HFFc6 (cell line): ENCODE measurements at regions not wholly inside any gene's neighbourhood (a gene's known extent, or its start where the extent isn't known, plus 50 kb on each side); places are given as distances from the start of the nearest gene placed in this dataset.
A peak's percentile ranks its signal among the peaks of the same experiment; 100 is the strongest.

Source experiments
- DNase-seq: peaks from one replicate; pipeline ENCODE4 v3.0.0-alpha.2; 2018
- H3K27ac Mint-ChIP-seq: 2 replicates; pipeline ENCODE4 v1.8.0; 2020; ENCODE audit warnings: mild to moderate bottlenecking, mixed read lengths
- H3K27me3 Mint-ChIP-seq: 2 replicates; pipeline ENCODE4 v1.8.0; 2021; ENCODE audit warnings: mild to moderate bottlenecking, moderate library complexity, mixed read lengths; ENCODE audit not compliant: insufficient read depth
- H3K36me3 Mint-ChIP-seq: 2 replicates; pipeline ENCODE4 v1.8.0; 2021; ENCODE audit warnings: low read depth, mixed read lengths
- H3K4me1 Mint-ChIP-seq: 2 replicates; pipeline ENCODE4 v1.8.0; 2020; ENCODE audit warnings: low read depth, mixed read lengths
- H3K4me3 Mint-ChIP-seq: 2 replicates; pipeline ENCODE4 v1.8.0; 2020; ENCODE audit warnings: mild to moderate bottlenecking, moderate library complexity, mixed read lengths
- H3K9me3 Mint-ChIP-seq: 2 replicates; pipeline ENCODE4 v1.8.0; 2020; ENCODE audit warnings: mild to moderate bottlenecking, mixed read lengths
- CTCF ChIP-seq: fragments of 200-600 bp; sonication (generic); IDR thresholded peaks from 2 replicates; pipeline ENCODE4 v1.5.0; 2021; ENCODE audit warnings: antibody characterized with exemption, mild to moderate bottlenecking

- no peaks in the 10 kb centered on the region for H3K9me3 Mint-ChIP-seq
- no peaks in the 10 kb centered on the region for H3K36me3 Mint-ChIP-seq
- H3K27ac Mint-ChIP-seq = peak overlapping the region; percentile 90
- no peak for TF ChIP-seq CTCF
- DNase-seq = peak; percentile 65
- H3K27me3 Mint-ChIP-seq = peaks cover 28% of the 10 kb centered on the region
- peaks cover 87% of the 10 kb centered on the region for H3K4me1 Mint-ChIP-seq
- H3K4me3 Mint-ChIP-seq = peak overlapping the region; percentile 87
Observed at GRCh38 chr17:77449908-77450741, 309.4 kb downstream of the SEC14L1 start.

DNA sequence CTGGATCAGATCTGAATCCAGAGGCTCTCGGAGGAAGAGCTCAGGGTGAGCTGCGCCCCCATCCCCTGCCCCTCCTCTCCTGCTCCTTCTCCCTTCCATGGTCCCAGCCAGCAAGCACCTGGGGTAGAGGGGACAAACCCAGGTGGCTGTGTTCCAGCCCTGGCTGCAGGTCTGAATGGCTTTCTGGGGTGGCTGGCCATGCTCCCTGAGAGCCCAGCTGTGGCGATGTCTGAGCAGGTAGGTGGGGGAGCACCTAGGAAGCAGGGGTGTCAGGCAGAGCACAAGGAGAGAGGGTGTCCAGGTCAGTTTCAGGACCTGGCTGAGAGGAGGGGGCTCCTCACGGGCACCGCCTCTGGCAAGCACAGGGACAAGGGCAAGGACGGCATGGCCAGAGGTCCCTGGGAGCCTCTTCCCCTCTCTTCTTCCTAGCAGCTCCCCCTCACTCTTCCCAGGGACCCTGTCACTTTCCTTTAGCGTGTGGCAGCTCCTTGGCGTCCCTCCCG, 310.0 kb downstream of the SEC14L1 start:
- H3K4me1 Mint-ChIP-seq = peaks cover 87% of the 10 kb centered on the region
- no peak for TF ChIP-seq CTCF
- peaks cover 5% of the 10 kb centered on the region for H3K36me3 Mint-ChIP-seq
- H3K4me3 Mint-ChIP-seq = peak overlapping the region; percentile 87
- H3K27me3 Mint-ChIP-seq = peaks cover 21% of the 10 kb centered on the region
- DNase-seq = no peak
- peak overlapping the region; percentile 90 for H3K27ac Mint-ChIP-seq
- no peaks in the 10 kb centered on the region for H3K9me3 Mint-ChIP-seq

GRCh38 chr17:77451245-77451893, 310.6 kb downstream of the SEC14L1 start:
- Mint-ChIP-seq H3K27me3 (peaks cover 20% of the 10 kb centered on the region), H3K36me3 (peaks cover 5% of the 10 kb centered on the region)
- no peak for DNase-seq

GRCh38 chr17:77451894-77452852, 311.4 kb downstream of the SEC14L1 start:
- peaks cover 20% of the 10 kb centered on the region for H3K27me3 Mint-ChIP-seq
- H3K36me3 Mint-ChIP-seq = peaks cover 5% of the 10 kb centered on the region
- no peaks in the 10 kb centered on the region for H3K9me3 Mint-ChIP-seq

More at GRCh38 chr17:77451245-77451893, 310.6 kb downstream of the SEC14L1 start:
- Mint-ChIP-seq H3K4me1 (peaks cover 82% of the 10 kb centered on the region), H3K4me3 (peak overlapping the region; percentile 87), H3K9me3 (no peaks in the 10 kb centered on the region), H3K27ac (peak overlapping the region; percentile 90)
- TF ChIP-seq CTCF = no peak

More at GRCh38 chr17:77451894-77452852, 311.4 kb downstream of the SEC14L1 start:
- H3K4me3 Mint-ChIP-seq = peak overlapping the region; percentile 87
- H3K27ac Mint-ChIP-seq = peak overlapping the region; percentile 90
- peaks cover 74% of the 10 kb centered on the region for H3K4me1 Mint-ChIP-seq
- peak; percentile 78 for DNase-seq
- no peak for TF ChIP-seq CTCF
